Ovary (tissue), 3 donors: ENCODE measurements at regions not wholly inside any gene's neighbourhood (a gene's known extent, or its start where the extent isn't known, plus 50 kb on each side); places are given as distances from the start of the nearest gene placed in this dataset.

ENCODE experiments used
- POLR2A ChIP-seq: fragments of 450-650 bp; IDR thresholded peaks from one replicate; pipeline ENCODE4 v1.6.1; 2017; ENCODE audit warnings: antibody characterized with exemption, mild to moderate bottlenecking, moderate library complexity
- TF ChIP-seq, protein P1 (sequence below), 3 donors: fragments of 450-650 bp in 2 of 3; fragments of 200-600 bp in 1 of 3; IDR thresholded peaks; one replicate each; pipeline versions ENCODE4 v1.5.1 to v1.8.0; 2016 to 2022; ENCODE audit warnings: antibody characterized with exemption in 3 of 3, mild to moderate bottlenecking in 1 of 3
- donor health status: DM: no; HTN: no; CAD: no.

GRCh38 chr4:156196722-156197121 is 243.1 kb upstream of the CTSO start:
- TF ChIP-seq, protein P1, sequence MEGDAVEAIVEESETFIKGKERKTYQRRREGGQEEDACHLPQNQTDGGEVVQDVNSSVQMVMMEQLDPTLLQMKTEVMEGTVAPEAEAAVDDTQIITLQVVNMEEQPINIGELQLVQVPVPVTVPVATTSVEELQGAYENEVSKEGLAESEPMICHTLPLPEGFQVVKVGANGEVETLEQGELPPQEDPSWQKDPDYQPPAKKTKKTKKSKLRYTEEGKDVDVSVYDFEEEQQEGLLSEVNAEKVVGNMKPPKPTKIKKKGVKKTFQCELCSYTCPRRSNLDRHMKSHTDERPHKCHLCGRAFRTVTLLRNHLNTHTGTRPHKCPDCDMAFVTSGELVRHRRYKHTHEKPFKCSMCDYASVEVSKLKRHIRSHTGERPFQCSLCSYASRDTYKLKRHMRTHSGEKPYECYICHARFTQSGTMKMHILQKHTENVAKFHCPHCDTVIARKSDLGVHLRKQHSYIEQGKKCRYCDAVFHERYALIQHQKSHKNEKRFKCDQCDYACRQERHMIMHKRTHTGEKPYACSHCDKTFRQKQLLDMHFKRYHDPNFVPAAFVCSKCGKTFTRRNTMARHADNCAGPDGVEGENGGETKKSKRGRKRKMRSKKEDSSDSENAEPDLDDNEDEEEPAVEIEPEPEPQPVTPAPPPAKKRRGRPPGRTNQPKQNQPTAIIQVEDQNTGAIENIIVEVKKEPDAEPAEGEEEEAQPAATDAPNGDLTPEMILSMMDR (IDR thresholded peaks at IDR 0.05) = no peak
- TF ChIP-seq POLR2A = no peak
